ENCODE measurements at regions not wholly inside any gene's neighbourhood (a gene's known extent, or its start where the extent isn't known, plus 50 kb on each side); places are given as distances from the start of the nearest gene placed in this dataset.

- Histone ChIP-seq H3K36me3 (ENCODE audit: control insufficient read depth in 2 of 2, insufficient read depth in 2 of 2, low read length in 1 of 2) (no peaks in the 10 kb centered on the region), H4K20me1 (ENCODE audit: control insufficient read depth, insufficient read depth) (no peaks in the 10 kb centered on the region), H3K79me2 (ENCODE audit: control insufficient read depth, insufficient read depth, low read length) (no peaks in the 10 kb centered on the region), H3K9me3 (replicated peaks; ENCODE audit: control insufficient read depth, insufficient read depth, low read length) (no peaks in the 10 kb centered on the region), H3K9ac (ENCODE audit: control insufficient read depth, insufficient read depth, low read length) (no peak overlapping the region), H3K27ac (ENCODE audit: control insufficient read depth, insufficient read depth) (no peak overlapping the region), H3K4me2 (ENCODE audit: control insufficient read depth, insufficient read depth) (no peak overlapping the region), H3K4me1 (ENCODE audit: control insufficient read depth, insufficient read depth, low read length) (no peaks in the 10 kb centered on the region), H2AFZ (ENCODE audit: control insufficient read depth, low read depth, low read length) (no peak overlapping the region), H3K4me3 (no peak overlapping the region), H3K27me3 (replicated peaks in 1 of 2; ENCODE audit: control insufficient read depth in 2 of 2, insufficient read depth in 2 of 2, low read length in 1 of 2) (no peaks in the 10 kb centered on the region)
- BruUV-seq (replicated peaks) = no TSS peak
- RAD21 ChIA-PET (ENCODE audit: unreplicated experiment) = interaction anchor here (0.6 to 1.7 kb wide), 3 partner anchors 18 to 181 kb away, joined by 3 to 4 read pairs (median 3); no protein-coding TSS in a partner anchor
- SMC1A ChIA-PET (ENCODE audit: uncharacterized antibody, unreplicated experiment) = interaction anchor here (1.1 kb wide), 1 partner anchor 24 kb away, joined by 3 read pairs; no protein-coding TSS in a partner anchor
- DNase-seq (ENCODE audit: low read depth, low spot score) (no peak), ATAC-seq (peak; percentile 37; the same call in 1 of the 3 replicates), FAIRE-seq (no peak)
- intact Hi-C loops (cut with micrococcal nuclease; ENCODE audit: unreplicated experiment) = no loop called here
- POLR2A ChIA-PET = no interaction called here
- 25% methylated on average over 2 of the region's 2 CpGs for WGBS (ENCODE audit: insufficient coverage, insufficient replicate concordance, low lambda C conversion rate, missing lambda C conversion rate)
- TF ChIP-seq BCL3 (IDR thresholded peaks at IDR 0.05; ENCODE audit: borderline replicate concordance, insufficient read depth, low read depth, low read length, poor library complexity, severe bottlenecking) = no peak
- TF ChIP-seq ASH2L (IDR thresholded peaks at IDR 0.05; ENCODE audit: borderline replicate concordance, low read depth) = no peak
- no peak for TF ChIP-seq STAT1 (conservative IDR thresholded peaks at IDR 0.05)
- in situ Hi-C loops (cut with MboI) = no loop called here
- CTCF ChIA-PET = interaction anchor here (1.0 kb wide), 1 partner anchor 26 kb away, joined by 3 read pairs; no protein-coding TSS in a partner anchor
Observed at GRCh38 chr3:165521131-165521871, 315.9 kb downstream of the BCHE start.

DNA sequence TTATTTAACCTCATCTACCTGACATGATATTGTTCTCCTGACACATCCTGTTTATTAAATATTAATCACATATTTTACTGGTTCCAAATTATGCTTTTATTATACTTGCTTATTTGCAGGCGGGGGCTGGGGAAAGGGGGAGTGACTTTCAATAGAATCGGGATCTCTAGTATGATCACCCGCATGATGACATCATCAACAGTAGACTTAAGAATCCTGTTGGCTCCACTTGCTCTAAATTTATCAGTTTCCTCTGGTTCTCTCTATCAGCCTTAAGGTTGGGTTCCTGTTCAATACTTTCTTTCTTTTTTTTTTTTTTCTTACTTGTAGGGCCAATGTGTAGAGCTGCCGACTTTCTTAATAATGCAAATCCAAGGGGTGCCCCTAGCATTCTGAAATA, 317.5 kb downstream of the BCHE start:
- ChIA-PET CTCF (interaction anchor here (1.0 kb wide), 1 partner anchor 19 kb away, joined by 3 read pairs; no protein-coding TSS in a partner anchor), SMC1A (ENCODE audit: uncharacterized antibody, unreplicated experiment) (interaction anchor here (0.7 kb wide), 1 partner anchor 1552 kb away, joined by 4 read pairs; no protein-coding TSS in a partner anchor), RAD21 (ENCODE audit: unreplicated experiment) (no interaction called here), POLR2A (no interaction called here)
- H3K27ac ChIP-seq (ENCODE audit: control insufficient read depth, insufficient read depth) = no peak overlapping the region
- H3K27me3 ChIP-seq (replicated peaks in 1 of 2; ENCODE audit: control insufficient read depth in 2 of 2, insufficient read depth in 2 of 2, low read length in 1 of 2) = no peaks in the 10 kb centered on the region
- H3K9ac ChIP-seq (ENCODE audit: control insufficient read depth, insufficient read depth, low read length) = no peak overlapping the region
- BruUV-seq (replicated peaks) = no TSS peak
- no peaks in the 10 kb centered on the region for H4K20me1 ChIP-seq (ENCODE audit: control insufficient read depth, insufficient read depth)
- no peak overlapping the region for H3K4me3 ChIP-seq
- FAIRE-seq = no peak
- in situ Hi-C loops (cut with MboI) (no loop called here), intact Hi-C loops (cut with micrococcal nuclease; ENCODE audit: unreplicated experiment) (no loop called here)
- H3K36me3 ChIP-seq (ENCODE audit: control insufficient read depth in 2 of 2, insufficient read depth in 2 of 2, low read length in 1 of 2) = no peaks in the 10 kb centered on the region
- 64% methylated on average over 4 of the region's 4 CpGs for WGBS (ENCODE audit: insufficient coverage, insufficient replicate concordance, low lambda C conversion rate, missing lambda C conversion rate)
- no peak overlapping the region for H3K4me2 ChIP-seq (ENCODE audit: control insufficient read depth, insufficient read depth)
- DNase-seq (ENCODE audit: low read depth, low spot score) = no peak
- ATAC-seq = no peak
- no peak for TF ChIP-seq NBN (IDR thresholded peaks at IDR 0.05)
- no peak for TF ChIP-seq RUNX3 (IDR thresholded peaks at IDR 0.05; ENCODE audit: low read length)
- no peak for TF ChIP-seq POU2F2 (IDR thresholded peaks at IDR 0.05; ENCODE audit: borderline replicate concordance, low read depth, low read length)
- no peak for TF ChIP-seq PML (IDR thresholded peaks at IDR 0.05; ENCODE audit: low read length)
- no peak for TF ChIP-seq CHD2 (IDR thresholded peaks at IDR 0.05; ENCODE audit: borderline replicate concordance, low read depth, low read length)
- no peak for TF ChIP-seq ZNF24 (IDR thresholded peaks at IDR 0.05)
- no peak for TF ChIP-seq ELK1 (IDR thresholded peaks at IDR 0.05; ENCODE audit: low read depth, low read length)
- TF ChIP-seq MYC (IDR thresholded peaks at IDR 0.05; ENCODE audit: insufficient read depth, insufficient read length, insufficient replicate concordance, low read length, severe bottlenecking) = no peak
- TF ChIP-seq LARP7 (IDR thresholded peaks at IDR 0.05) = no peak
- no peak for TF ChIP-seq SP1 (IDR thresholded peaks at IDR 0.05; ENCODE audit: low read depth, low read length)
- TF ChIP-seq MXI1 (IDR thresholded peaks at IDR 0.05; ENCODE audit: low read depth, low read length) = no peak
- TF ChIP-seq SRF (IDR thresholded peaks at IDR 0.05; ENCODE audit: low read depth in 2 of 2, low read length in 2 of 2) = no peak
- TF ChIP-seq NRF1 (conservative IDR thresholded peaks at IDR 0.05; ENCODE audit: low read depth, low read length) = no peak
- no peak for TF ChIP-seq RAD51 (IDR thresholded peaks at IDR 0.05)
- H3K9me3 ChIP-seq (replicated peaks; ENCODE audit: control insufficient read depth, insufficient read depth, low read length) = no peaks in the 10 kb centered on the region
- no peaks in the 10 kb centered on the region for H3K4me1 ChIP-seq (ENCODE audit: control insufficient read depth, insufficient read depth, low read length)
- no peak overlapping the region for H2AFZ ChIP-seq (ENCODE audit: control insufficient read depth, low read depth, low read length)
- H3K79me2 ChIP-seq (ENCODE audit: control insufficient read depth, insufficient read depth, low read length) = no peaks in the 10 kb centered on the region

Data from GM12878 (cell line).